A549 (cell line): ENCODE measurements at regions not wholly inside any gene's neighbourhood (a gene's known extent, or its start where the extent isn't known, plus 50 kb on each side); places are given as distances from the start of the nearest gene placed in this dataset.

Source experiments
- CHD2 ChIP-seq: fragments of 150-350 bp; IDR thresholded peaks from 2 replicates; pipeline ENCODE4 v1.6.1; 2014; ENCODE audit warnings: low read length; ENCODE audit not compliant: partially characterized antibody
- CHD4 ChIP-seq: fragments of 200-600 bp; sonication (generic); IDR thresholded peaks from 2 replicates; pipeline ENCODE4 v1.6.1; 2016; ENCODE audit warnings: antibody characterized with exemption, mild to moderate bottlenecking, borderline replicate concordance
- MYC ChIP-seq: IDR thresholded peaks from 2 replicates; pipeline ENCODE4 v1.6.1; 2012; ENCODE audit warnings: mild to moderate bottlenecking, inconsistent platforms, low read length, improper control_type of control experiment, borderline replicate concordance
- NFE2L2 ChIP-seq: fragments of 150-350 bp; conservative IDR thresholded peaks from 2 replicates; pipeline ENCODE4 v1.6.1; 2014; ENCODE audit warnings: low read length
- POLR2A ChIP-seq: IDR thresholded peaks from 2 replicates; pipeline ENCODE4 v1.6.1; 2012; ENCODE audit warnings: mild to moderate bottlenecking, low read length
- RAD21 ChIP-seq, 2 experiments: fragments of >200 bp in 1 of 2; sonication (Bioruptor Twin) in 1 of 2; formaldehyde crosslinking in 1 of 2; IDR thresholded peaks in 1 of 2; conservative IDR thresholded peaks in 1 of 2; 2 replicates in 1 of 2; 3 replicates in 1 of 2; pipeline ENCODE4 v1.6.1; 2012 to 2018; ENCODE audit warnings: inconsistent platforms in 1 of 2
- SMC3 ChIP-seq: fragments of >200 bp; sonication (Bioruptor Twin); formaldehyde crosslinking; IDR thresholded peaks from 3 replicates; pipeline ENCODE4 v1.6.1; 2018; ENCODE audit warnings: inconsistent platforms
- TP53 ChIP-seq: fragments of 250-450 bp; sonication (Bioruptor Pico); IDR thresholded peaks from 2 replicates; pipeline ENCODE4 v1.5.0; 2021; ENCODE audit warnings: mild to moderate bottlenecking, moderate library complexity
- TF ChIP-seq, protein P1 (sequence below): fragments of >200 bp; sonication (Bioruptor Twin); formaldehyde crosslinking; IDR thresholded peaks from 3 replicates; pipeline ENCODE4 v1.5.1; 2016
- TF ChIP-seq, protein P2 (sequence below): fragments of >200 bp; sonication (Bioruptor Twin); formaldehyde crosslinking; IDR thresholded peaks from 3 replicates; pipeline ENCODE4 v1.6.1; 2016
- TF ChIP-seq, protein P3 (sequence below): fragments of 450-650 bp; IDR thresholded peaks from 2 replicates; pipeline ENCODE4 v1.6.1; 2014; ENCODE audit warnings: antibody characterized with exemption

DNA sequence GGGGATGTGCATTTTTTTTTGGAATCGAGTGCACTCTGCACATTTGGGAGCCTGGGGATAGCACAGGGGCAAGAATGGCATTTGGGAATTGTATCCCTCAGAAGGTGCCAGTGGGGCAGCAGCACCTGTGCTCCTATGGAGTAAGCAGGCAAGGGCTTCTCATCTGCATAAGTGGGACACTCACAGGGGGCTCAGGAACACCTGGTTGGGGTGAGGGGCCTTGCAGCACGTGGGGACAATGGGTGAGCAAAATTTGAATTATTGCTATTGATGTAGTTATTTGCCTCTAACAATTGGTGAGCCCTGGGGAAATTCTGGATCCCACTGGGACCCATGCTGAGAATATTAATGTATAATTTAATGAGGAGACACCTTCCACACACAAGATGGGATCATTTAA, 274.2 kb downstream of the TTC6 start:
- TF ChIP-seq SMC3, result no peak
- TF ChIP-seq, protein P1, sequence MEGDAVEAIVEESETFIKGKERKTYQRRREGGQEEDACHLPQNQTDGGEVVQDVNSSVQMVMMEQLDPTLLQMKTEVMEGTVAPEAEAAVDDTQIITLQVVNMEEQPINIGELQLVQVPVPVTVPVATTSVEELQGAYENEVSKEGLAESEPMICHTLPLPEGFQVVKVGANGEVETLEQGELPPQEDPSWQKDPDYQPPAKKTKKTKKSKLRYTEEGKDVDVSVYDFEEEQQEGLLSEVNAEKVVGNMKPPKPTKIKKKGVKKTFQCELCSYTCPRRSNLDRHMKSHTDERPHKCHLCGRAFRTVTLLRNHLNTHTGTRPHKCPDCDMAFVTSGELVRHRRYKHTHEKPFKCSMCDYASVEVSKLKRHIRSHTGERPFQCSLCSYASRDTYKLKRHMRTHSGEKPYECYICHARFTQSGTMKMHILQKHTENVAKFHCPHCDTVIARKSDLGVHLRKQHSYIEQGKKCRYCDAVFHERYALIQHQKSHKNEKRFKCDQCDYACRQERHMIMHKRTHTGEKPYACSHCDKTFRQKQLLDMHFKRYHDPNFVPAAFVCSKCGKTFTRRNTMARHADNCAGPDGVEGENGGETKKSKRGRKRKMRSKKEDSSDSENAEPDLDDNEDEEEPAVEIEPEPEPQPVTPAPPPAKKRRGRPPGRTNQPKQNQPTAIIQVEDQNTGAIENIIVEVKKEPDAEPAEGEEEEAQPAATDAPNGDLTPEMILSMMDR, result no peak
- no peak for TF ChIP-seq NFE2L2
- TF ChIP-seq TP53 (CRISPR knock-in tag), result no peak
- TF ChIP-seq MYC, result no peak
- no peak for TF ChIP-seq POLR2A
- no peak for TF ChIP-seq RAD21 (conservative IDR thresholded peaks at IDR 0.05 in 1 of 2, IDR thresholded peaks at IDR 0.05 in 1 of 2)
- TF ChIP-seq CHD2, result no peak
- no peak for TF ChIP-seq CHD4
- TF ChIP-seq, protein P2, sequence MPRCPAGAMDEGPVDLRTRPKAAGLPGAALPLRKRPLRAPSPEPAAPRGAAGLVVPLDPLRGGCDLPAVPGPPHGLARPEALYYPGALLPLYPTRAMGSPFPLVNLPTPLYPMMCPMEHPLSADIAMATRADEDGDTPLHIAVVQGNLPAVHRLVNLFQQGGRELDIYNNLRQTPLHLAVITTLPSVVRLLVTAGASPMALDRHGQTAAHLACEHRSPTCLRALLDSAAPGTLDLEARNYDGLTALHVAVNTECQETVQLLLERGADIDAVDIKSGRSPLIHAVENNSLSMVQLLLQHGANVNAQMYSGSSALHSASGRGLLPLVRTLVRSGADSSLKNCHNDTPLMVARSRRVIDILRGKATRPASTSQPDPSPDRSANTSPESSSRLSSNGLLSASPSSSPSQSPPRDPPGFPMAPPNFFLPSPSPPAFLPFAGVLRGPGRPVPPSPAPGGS, result no peak
- TF ChIP-seq, protein P3, sequence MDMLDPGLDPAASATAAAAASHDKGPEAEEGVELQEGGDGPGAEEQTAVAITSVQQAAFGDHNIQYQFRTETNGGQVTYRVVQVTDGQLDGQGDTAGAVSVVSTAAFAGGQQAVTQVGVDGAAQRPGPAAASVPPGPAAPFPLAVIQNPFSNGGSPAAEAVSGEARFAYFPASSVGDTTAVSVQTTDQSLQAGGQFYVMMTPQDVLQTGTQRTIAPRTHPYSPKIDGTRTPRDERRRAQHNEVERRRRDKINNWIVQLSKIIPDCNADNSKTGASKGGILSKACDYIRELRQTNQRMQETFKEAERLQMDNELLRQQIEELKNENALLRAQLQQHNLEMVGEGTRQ, result no peak
